ENCODE measurements at regions not wholly inside any gene's neighbourhood (a gene's known extent, or its start where the extent isn't known, plus 50 kb on each side); places are given as distances from the start of the nearest gene placed in this dataset.

DNA sequence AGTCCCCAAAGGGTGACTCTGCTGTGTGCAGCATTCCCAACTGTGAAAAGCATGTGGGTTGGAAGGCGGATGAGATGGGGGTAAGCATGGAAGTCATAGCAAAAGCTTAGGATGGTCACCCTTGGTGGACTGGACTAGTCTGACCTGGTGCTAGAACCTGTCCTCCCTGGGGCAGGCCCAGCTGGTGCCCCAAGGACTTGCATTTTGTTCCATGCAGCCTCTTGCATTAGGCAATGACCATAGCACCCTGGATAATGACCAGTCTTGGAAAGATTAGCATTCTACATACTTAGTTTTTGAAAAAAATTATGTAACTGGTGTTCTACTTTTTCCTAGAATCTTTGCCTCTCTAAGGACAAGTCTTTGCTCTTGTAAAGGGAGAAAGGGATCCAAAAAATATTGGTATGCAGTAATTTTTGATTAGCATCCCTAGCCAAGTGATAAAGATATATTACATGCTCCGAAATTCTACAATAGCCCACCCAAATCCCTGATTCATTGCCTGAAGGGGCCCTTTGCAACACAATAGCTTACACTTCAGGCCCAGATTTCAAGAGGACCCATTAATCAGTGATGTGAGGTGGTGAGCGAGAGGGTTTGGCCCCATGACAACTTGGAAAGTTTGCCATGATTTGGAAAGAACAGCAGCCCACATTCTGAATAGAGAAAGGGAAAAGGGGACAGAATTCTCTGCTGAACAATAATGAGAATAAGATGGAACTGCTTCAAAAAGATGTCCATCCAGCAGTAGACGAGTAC is 93.3 kb upstream of the CD180 start:
- TF ChIP-seq, protein P1, sequence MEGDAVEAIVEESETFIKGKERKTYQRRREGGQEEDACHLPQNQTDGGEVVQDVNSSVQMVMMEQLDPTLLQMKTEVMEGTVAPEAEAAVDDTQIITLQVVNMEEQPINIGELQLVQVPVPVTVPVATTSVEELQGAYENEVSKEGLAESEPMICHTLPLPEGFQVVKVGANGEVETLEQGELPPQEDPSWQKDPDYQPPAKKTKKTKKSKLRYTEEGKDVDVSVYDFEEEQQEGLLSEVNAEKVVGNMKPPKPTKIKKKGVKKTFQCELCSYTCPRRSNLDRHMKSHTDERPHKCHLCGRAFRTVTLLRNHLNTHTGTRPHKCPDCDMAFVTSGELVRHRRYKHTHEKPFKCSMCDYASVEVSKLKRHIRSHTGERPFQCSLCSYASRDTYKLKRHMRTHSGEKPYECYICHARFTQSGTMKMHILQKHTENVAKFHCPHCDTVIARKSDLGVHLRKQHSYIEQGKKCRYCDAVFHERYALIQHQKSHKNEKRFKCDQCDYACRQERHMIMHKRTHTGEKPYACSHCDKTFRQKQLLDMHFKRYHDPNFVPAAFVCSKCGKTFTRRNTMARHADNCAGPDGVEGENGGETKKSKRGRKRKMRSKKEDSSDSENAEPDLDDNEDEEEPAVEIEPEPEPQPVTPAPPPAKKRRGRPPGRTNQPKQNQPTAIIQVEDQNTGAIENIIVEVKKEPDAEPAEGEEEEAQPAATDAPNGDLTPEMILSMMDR (IDR thresholded peaks at IDR 0.05; ENCODE audit: insufficient read depth, low read depth, low read length) = no peak
- TF ChIP-seq EZH2 (IDR thresholded peaks at IDR 0.05; ENCODE audit: insufficient read depth, low read length) = no peak

Measured in astrocyte (in vitro differentiated cells and primary cell).